ENCODE measurements at regions not wholly inside any gene's neighbourhood (a gene's known extent, or its start where the extent isn't known, plus 50 kb on each side); places are given as distances from the start of the nearest gene placed in this dataset.

DNA sequence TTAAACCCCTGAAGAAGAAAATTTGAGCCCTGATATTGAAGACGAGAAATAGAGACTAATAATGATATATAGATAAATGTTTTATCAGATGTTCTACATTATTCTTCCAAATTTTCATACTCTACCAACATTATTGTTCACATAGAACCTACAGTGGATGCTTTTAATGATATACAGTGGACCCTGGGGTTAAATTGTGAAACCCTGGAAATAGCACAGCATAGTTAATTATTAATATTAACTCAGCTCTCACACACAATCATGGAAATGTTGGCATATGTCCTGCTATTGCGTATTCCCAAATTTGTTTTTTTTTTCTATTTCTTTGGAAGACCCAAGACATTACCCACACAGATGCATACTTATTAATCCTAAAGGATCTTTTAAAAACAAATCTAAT lies 579.9 kb downstream of the CCDC85A start:
- Histone ChIP-seq H3K36me3 (ENCODE audit: control insufficient read depth, insufficient read depth, low read length) (no peaks in the 10 kb centered on the region), H3K27me3 (ENCODE audit: control insufficient read depth, insufficient read depth, low read length) (no peaks in the 10 kb centered on the region), H3K4me3 (ENCODE audit: low read depth, low read length) (no peak overlapping the region)
- TF ChIP-seq, protein P1, sequence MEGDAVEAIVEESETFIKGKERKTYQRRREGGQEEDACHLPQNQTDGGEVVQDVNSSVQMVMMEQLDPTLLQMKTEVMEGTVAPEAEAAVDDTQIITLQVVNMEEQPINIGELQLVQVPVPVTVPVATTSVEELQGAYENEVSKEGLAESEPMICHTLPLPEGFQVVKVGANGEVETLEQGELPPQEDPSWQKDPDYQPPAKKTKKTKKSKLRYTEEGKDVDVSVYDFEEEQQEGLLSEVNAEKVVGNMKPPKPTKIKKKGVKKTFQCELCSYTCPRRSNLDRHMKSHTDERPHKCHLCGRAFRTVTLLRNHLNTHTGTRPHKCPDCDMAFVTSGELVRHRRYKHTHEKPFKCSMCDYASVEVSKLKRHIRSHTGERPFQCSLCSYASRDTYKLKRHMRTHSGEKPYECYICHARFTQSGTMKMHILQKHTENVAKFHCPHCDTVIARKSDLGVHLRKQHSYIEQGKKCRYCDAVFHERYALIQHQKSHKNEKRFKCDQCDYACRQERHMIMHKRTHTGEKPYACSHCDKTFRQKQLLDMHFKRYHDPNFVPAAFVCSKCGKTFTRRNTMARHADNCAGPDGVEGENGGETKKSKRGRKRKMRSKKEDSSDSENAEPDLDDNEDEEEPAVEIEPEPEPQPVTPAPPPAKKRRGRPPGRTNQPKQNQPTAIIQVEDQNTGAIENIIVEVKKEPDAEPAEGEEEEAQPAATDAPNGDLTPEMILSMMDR (IDR thresholded peaks at IDR 0.05; ENCODE audit: insufficient read depth, low read length, poor library complexity, severe bottlenecking): no peak
- no peak for DNase-seq (ENCODE audit: low read depth)

DNA sequence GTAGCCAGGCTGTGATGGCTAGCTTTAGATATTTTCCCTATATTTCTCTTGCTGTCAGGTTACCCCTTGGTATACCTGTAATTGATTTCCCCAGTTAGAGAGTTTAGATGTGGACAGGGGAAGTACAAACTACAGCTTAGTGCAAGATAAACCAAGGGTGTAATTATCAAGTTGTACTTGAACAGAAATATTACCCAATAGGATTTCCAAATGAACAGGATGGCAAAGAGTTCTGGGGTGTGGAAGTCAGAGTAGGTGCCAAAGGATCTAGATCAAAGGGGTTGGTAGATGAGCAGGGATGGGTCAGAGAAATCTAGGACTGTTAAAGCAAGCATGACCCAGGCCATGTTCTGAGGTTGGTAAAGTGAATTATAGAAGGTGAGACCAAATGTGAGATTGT lies 585.2 kb downstream of the CCDC85A start:
- no peaks in the 10 kb centered on the region for H3K27me3 ChIP-seq (ENCODE audit: control insufficient read depth, insufficient read depth, low read length)

DNA sequence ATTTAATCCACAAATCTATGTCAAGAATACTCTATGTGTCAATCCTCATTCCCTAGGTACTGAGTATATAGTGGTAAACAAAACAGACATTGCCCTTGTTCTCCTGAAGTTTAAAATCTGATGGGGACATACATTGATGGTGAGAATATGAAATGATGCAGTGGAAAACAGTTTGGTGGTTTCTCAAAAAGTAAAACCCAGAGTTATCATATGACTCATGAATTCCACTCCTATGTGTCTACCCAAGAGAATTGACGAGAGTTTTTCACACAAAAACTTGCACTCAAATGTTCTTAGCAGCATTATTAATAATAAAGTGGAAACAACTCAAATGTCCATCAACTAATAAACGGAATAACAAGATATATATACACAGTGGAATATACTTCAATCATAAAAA lies 586.7 kb downstream of the CCDC85A start:
- Histone ChIP-seq H3K27me3 (ENCODE audit: control insufficient read depth, insufficient read depth, low read length) (no peaks in the 10 kb centered on the region), H3K36me3 (ENCODE audit: control insufficient read depth, insufficient read depth, low read length) (no peaks in the 10 kb centered on the region), H3K4me3 (ENCODE audit: low read depth, low read length) (no peak overlapping the region)
- TF ChIP-seq, protein P1 (IDR thresholded peaks at IDR 0.05; ENCODE audit: insufficient read depth, low read length, poor library complexity, severe bottlenecking): no peak
- no peak for DNase-seq (ENCODE audit: low read depth)

More for the DNA sequence above, 585.2 kb downstream of the CCDC85A start:
- H3K36me3 ChIP-seq (ENCODE audit: control insufficient read depth, insufficient read depth, low read length): no peaks in the 10 kb centered on the region
- TF ChIP-seq, protein P1 (IDR thresholded peaks at IDR 0.05; ENCODE audit: insufficient read depth, low read length, poor library complexity, severe bottlenecking): no peak
- H3K4me3 ChIP-seq (ENCODE audit: low read depth, low read length): no peak overlapping the region
- DNase-seq (ENCODE audit: low read depth): no peak

DNA sequence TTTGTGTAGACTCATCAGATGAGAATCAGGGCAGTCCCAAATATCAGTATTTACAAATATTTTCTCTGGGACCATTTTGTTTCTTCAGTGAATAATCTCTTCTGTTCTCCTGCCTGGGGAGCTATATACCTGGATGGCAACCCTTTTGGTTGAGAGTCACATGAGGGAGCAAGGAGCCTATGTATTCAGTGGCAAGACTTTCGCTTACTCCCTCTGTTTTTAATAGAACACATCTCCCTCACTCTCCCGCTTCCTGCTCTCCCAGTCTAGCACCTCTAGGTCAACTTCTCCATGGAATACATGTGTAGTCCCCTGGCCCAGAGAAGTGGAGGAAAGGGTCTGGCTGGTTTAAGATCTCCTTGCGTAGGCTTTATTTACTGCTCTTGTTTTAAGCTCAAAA lies 600.3 kb downstream of the CCDC85A start:
- TF ChIP-seq, protein P1 (IDR thresholded peaks at IDR 0.05; ENCODE audit: insufficient read depth, low read length, poor library complexity, severe bottlenecking): no peak
- DNase-seq (ENCODE audit: low read depth): no peak
- Histone ChIP-seq H3K36me3 (ENCODE audit: control insufficient read depth, insufficient read depth, low read length) (no peaks in the 10 kb centered on the region), H3K27me3 (ENCODE audit: control insufficient read depth, insufficient read depth, low read length) (no peaks in the 10 kb centered on the region), H3K4me3 (ENCODE audit: low read depth, low read length) (no peak overlapping the region)

DNA sequence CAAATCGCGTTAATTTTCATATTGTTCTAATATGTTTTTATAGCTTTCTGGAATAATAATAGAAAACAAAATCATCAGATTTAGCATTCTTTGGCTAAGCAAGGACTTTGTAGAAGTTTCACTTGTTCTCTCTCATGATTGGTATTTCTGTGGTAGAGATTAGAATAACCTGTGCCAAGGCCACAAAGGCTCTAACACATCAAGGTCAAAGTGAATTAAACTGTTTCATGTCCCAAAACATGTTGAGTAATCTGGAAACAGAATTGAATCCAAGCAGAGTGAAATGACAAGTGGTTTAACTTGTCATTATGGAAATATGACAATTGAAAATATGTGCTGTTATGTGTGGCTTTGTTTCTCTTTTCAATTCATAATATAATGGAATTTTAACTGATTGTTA lies 617.4 kb downstream of the CCDC85A start:
- no peak overlapping the region for H3K4me3 ChIP-seq (ENCODE audit: low read depth, low read length)
- no peak for DNase-seq (ENCODE audit: low read depth)
- TF ChIP-seq, protein P1 (IDR thresholded peaks at IDR 0.05; ENCODE audit: insufficient read depth, low read length, poor library complexity, severe bottlenecking): no peak
- H3K27me3 ChIP-seq (ENCODE audit: control insufficient read depth, insufficient read depth, low read length): no peaks in the 10 kb centered on the region
- H3K36me3 ChIP-seq (ENCODE audit: control insufficient read depth, insufficient read depth, low read length): no peaks in the 10 kb centered on the region

DNA sequence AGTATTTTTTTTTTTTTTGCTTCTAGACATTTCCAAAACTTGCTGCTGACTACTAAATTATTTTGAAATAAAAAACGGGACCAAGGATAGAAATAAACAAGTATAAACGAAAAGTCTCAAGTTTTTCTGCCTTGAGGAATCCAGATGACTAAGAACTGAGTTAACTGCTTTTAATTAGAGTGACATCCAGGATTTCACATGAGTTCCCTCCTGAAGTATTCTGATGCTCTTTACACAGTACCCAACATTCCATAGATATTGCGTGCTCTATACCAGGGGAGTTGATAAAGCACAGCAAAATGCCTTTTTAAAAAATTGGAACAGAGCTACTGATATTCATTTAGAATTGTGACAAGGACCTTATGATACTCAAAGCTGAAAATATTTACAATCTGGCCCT lies 618.0 kb downstream of the CCDC85A start:
- Histone ChIP-seq H3K36me3 (ENCODE audit: control insufficient read depth, insufficient read depth, low read length) (no peaks in the 10 kb centered on the region), H3K27me3 (ENCODE audit: control insufficient read depth, insufficient read depth, low read length) (no peaks in the 10 kb centered on the region), H3K4me3 (ENCODE audit: low read depth, low read length) (no peak overlapping the region)
- TF ChIP-seq, protein P1 (IDR thresholded peaks at IDR 0.05; ENCODE audit: insufficient read depth, low read length, poor library complexity, severe bottlenecking): no peak
- DNase-seq (ENCODE audit: low read depth): no peak
